ENCODE measurements at regions not wholly inside any gene's neighbourhood (a gene's known extent, or its start where the extent isn't known, plus 50 kb on each side); places are given as distances from the start of the nearest gene placed in this dataset.

- BruUV-seq (replicated peaks) = no TSS peak
- peaks cover 4% of the 10 kb centered on the region; the same call in 1 of the 2 replicates for H3K4me1 ChIP-seq (ENCODE audit: control insufficient read depth, insufficient read depth, low read length)
- no peaks in the 10 kb centered on the region for H3K36me3 ChIP-seq (ENCODE audit: control insufficient read depth, insufficient read depth, low read length)
- POLR2A ChIA-PET = no interaction called here
- in situ Hi-C loops (cut with HindIII; ENCODE audit: low pct_unique_long_range_greater_than_20kb, low sequenced_read_pairs) (no loop called here), intact Hi-C loops (cut with micrococcal nuclease; ENCODE audit: unreplicated experiment) (loop anchor here (10.0 kb wide), 1 partner anchor 1282 kb away; no protein-coding TSS in a partner anchor)
- no peak overlapping the region for H3K4me3 ChIP-seq (ENCODE audit: low read depth in 2 of 2, low read length in 2 of 2)
- no peaks in the 10 kb centered on the region for H3K9me3 ChIP-seq (ENCODE audit: control insufficient read depth, insufficient read depth, low read depth, low read length)
- ATAC-seq = no peak
- H3K27me3 ChIP-seq (ENCODE audit: control insufficient read depth, insufficient read depth, low read length) = peaks cover 2% of the 10 kb centered on the region; the same call in 1 of the 2 replicates
- TF ChIP-seq CTCF (IDR thresholded peaks at IDR 0.05) (no peak), TCF7L2 (IDR thresholded peaks at IDR 0.05; ENCODE audit: low read depth, low read length) (no peak), SIN3A (IDR thresholded peaks at IDR 0.05; ENCODE audit: borderline replicate concordance, insufficient read depth, low read depth, low read length) (no peak), REST (IDR thresholded peaks at IDR 0.05; ENCODE audit: insufficient read depth in 1 of 2, low read depth in 2 of 2, low read length in 1 of 2) (no peak), POLR2AphosphoS5 (IDR thresholded peaks at IDR 0.05; ENCODE audit: low read depth, low read length) (no peak)
- CTCF ChIA-PET = no interaction called here
- DNase-seq (ENCODE audit: low read depth, low spot score) = no peak
- H3K27ac ChIP-seq (ENCODE audit: low read length) = no peak overlapping the region
These were observed 95.1 kb downstream of the CD83 start for GRCh38 chr6:14212632-14213031.

GRCh38 chr6:14216946-14217684, 99.5 kb downstream of the CD83 start:
- in situ Hi-C loops (cut with HindIII; ENCODE audit: low pct_unique_long_range_greater_than_20kb, low sequenced_read_pairs) = no loop called here
- H3K27me3 ChIP-seq (ENCODE audit: control insufficient read depth, insufficient read depth, low read length) = no peaks in the 10 kb centered on the region; the same call in none of the 2 replicates
- POLR2A ChIA-PET = no interaction called here

More at GRCh38 chr6:14216946-14217684, 99.5 kb downstream of the CD83 start:
- no peak overlapping the region for H3K27ac ChIP-seq (ENCODE audit: low read length)
- intact Hi-C loops (cut with micrococcal nuclease; ENCODE audit: unreplicated experiment) = loop anchor here (10.0 kb wide), 1 partner anchor 1278 kb away; no protein-coding TSS in a partner anchor
- no peaks in the 10 kb centered on the region for H3K36me3 ChIP-seq (ENCODE audit: control insufficient read depth, insufficient read depth, low read length)
- CTCF ChIA-PET = interaction anchor here (0.6 kb wide), 1 partner anchor 1165 kb away, joined by 6 read pairs; no protein-coding TSS in a partner anchor
- TF ChIP-seq TCF7L2 (IDR thresholded peaks at IDR 0.05; ENCODE audit: low read depth, low read length) = no peak
- no peak for TF ChIP-seq CTCF (IDR thresholded peaks at IDR 0.05)
- no peak for TF ChIP-seq SIN3A (IDR thresholded peaks at IDR 0.05; ENCODE audit: borderline replicate concordance, insufficient read depth, low read depth, low read length)
- TF ChIP-seq POLR2AphosphoS5 (IDR thresholded peaks at IDR 0.05; ENCODE audit: low read depth, low read length) = no peak
- no peak for TF ChIP-seq REST (IDR thresholded peaks at IDR 0.05; ENCODE audit: insufficient read depth in 1 of 2, low read depth in 2 of 2, low read length in 1 of 2)
- H3K4me1 ChIP-seq (ENCODE audit: control insufficient read depth, insufficient read depth, low read length) = no peaks in the 10 kb centered on the region
- no peaks in the 10 kb centered on the region for H3K9me3 ChIP-seq (ENCODE audit: control insufficient read depth, insufficient read depth, low read depth, low read length)
- no peak overlapping the region for H3K4me3 ChIP-seq (ENCODE audit: low read depth in 2 of 2, low read length in 2 of 2)
- ATAC-seq = no peak
- no TSS peak for BruUV-seq (replicated peaks)
- no peak for DNase-seq (ENCODE audit: low read depth, low spot score)
